ENCODE measurements at regions not wholly inside any gene's neighbourhood (a gene's known extent, or its start where the extent isn't known, plus 50 kb on each side); places are given as distances from the start of the nearest gene placed in this dataset.

GRCh38 chr2:18781541-18782280 lies 192.3 kb upstream of the NT5C1B start:
- Histone ChIP-seq H3K27me3 (ENCODE audit: control insufficient read depth in 4 of 4, insufficient read depth in 4 of 4, low read length in 3 of 4) (no peaks in the 10 kb centered on the region), H3K27ac (ENCODE audit: low read depth in 1 of 2, low read length in 2 of 2) (no peak overlapping the region), H3K9ac (ENCODE audit: low read depth in 1 of 2, low read length in 2 of 2) (no peak overlapping the region), H3K4me1 (ENCODE audit: control insufficient read depth in 4 of 4, insufficient read depth in 4 of 4, low read length in 3 of 4) (no peaks in the 10 kb centered on the region), H3K4me3 (ENCODE audit: low read depth in 1 of 3, low read length in 3 of 3) (no peak overlapping the region), H3K36me3 (ENCODE audit: control insufficient read depth in 4 of 4, insufficient read depth in 3 of 4, low read depth in 1 of 4, low read length in 3 of 4) (no peaks in the 10 kb centered on the region), H3K9me3 (ENCODE audit: control insufficient read depth in 4 of 4, low read length in 3 of 4) (no peaks in the 10 kb centered on the region)
- no peak for DNase-seq (ENCODE audit: low spot score)
- TF ChIP-seq TAF1 (conservative IDR thresholded peaks at IDR 0.05) (no peak), EGR1 (IDR thresholded peaks at IDR 0.05; ENCODE audit: low read depth in 2 of 2) (no peak), ZBTB33 (IDR thresholded peaks at IDR 0.05) (no peak), JUND (IDR thresholded peaks at IDR 0.05) (no peak), YY1 (IDR thresholded peaks at IDR 0.05) (no peak), RAD21 (IDR thresholded peaks at IDR 0.05) (no peak), MAX (IDR thresholded peaks at IDR 0.05) (no peak), ATF3 (IDR thresholded peaks at IDR 0.05) (no peak), RXRA (IDR thresholded peaks at IDR 0.05) (no peak), NR2F2 (IDR thresholded peaks at IDR 0.05) (no peak), FOXA2 (IDR thresholded peaks at IDR 0.05) (no peak), SP1 (IDR thresholded peaks at IDR 0.05) (no peak), REST (IDR thresholded peaks at IDR 0.05) (no peak), FOXA1 (IDR thresholded peaks at IDR 0.05) (no peak)
- WGBS = 67% methylated on average over 1 of the region's 1 CpG

GRCh38 chr2:18777250-18777812 lies 188.0 kb upstream of the NT5C1B start:
- Histone ChIP-seq H3K36me3 (ENCODE audit: control insufficient read depth in 4 of 4, insufficient read depth in 3 of 4, low read depth in 1 of 4, low read length in 3 of 4) (no peaks in the 10 kb centered on the region), H3K27me3 (ENCODE audit: control insufficient read depth in 4 of 4, insufficient read depth in 4 of 4, low read length in 3 of 4) (no peaks in the 10 kb centered on the region), H3K4me1 (ENCODE audit: control insufficient read depth in 4 of 4, insufficient read depth in 4 of 4, low read length in 3 of 4) (no peaks in the 10 kb centered on the region), H3K9ac (ENCODE audit: low read depth in 1 of 2, low read length in 2 of 2) (no peak overlapping the region), H3K4me3 (ENCODE audit: low read depth in 1 of 3, low read length in 3 of 3) (no peak overlapping the region), H3K9me3 (ENCODE audit: control insufficient read depth in 4 of 4, low read length in 3 of 4) (no peaks in the 10 kb centered on the region), H3K27ac (ENCODE audit: low read depth in 1 of 2, low read length in 2 of 2) (no peak overlapping the region)
- no peak for DNase-seq (ENCODE audit: low spot score)
- 66% methylated on average over 2 of the region's 2 CpGs for WGBS
- TF ChIP-seq JUND (IDR thresholded peaks at IDR 0.05) (no peak), HNF4G (IDR thresholded peaks at IDR 0.05) (no peak), TAF1 (conservative IDR thresholded peaks at IDR 0.05) (no peak), MAX (IDR thresholded peaks at IDR 0.05) (no peak), HNF4A (conservative IDR thresholded peaks at IDR 0.05) (no peak), CTCF (IDR thresholded peaks at IDR 0.05; ENCODE audit: low read depth, low read length, missing input control) (no peak), FOXA1 (IDR thresholded peaks at IDR 0.05) (no peak), RXRA (IDR thresholded peaks at IDR 0.05) (no peak), GABPA (IDR thresholded peaks at IDR 0.05 in 1 of 2, conservative IDR thresholded peaks at IDR 0.05 in 1 of 2) (no peak), YY1 (IDR thresholded peaks at IDR 0.05) (no peak), ZBTB33 (IDR thresholded peaks at IDR 0.05) (no peak)

All from liver (tissue), 8 donors.